GM19452 (cell line): ENCODE measurements at regions not wholly inside any gene's neighbourhood (a gene's known extent, or its start where the extent isn't known, plus 50 kb on each side); places are given as distances from the start of the nearest gene placed in this dataset.
A peak's percentile ranks its signal among the peaks of the same experiment; 100 is the strongest.
"Not testable (repeated sequence)": the region's sequence is repeated elsewhere in the genome, so short reads cannot be mapped to it uniquely, and the experiment has no call there.

Experiments
- ATAC-seq: cut with Tn5 transposase; IDR thresholded peaks from one replicate; pipeline ENCODE4 v1.9.1; 2021; ENCODE audit not compliant: unreplicated experiment

DNA sequence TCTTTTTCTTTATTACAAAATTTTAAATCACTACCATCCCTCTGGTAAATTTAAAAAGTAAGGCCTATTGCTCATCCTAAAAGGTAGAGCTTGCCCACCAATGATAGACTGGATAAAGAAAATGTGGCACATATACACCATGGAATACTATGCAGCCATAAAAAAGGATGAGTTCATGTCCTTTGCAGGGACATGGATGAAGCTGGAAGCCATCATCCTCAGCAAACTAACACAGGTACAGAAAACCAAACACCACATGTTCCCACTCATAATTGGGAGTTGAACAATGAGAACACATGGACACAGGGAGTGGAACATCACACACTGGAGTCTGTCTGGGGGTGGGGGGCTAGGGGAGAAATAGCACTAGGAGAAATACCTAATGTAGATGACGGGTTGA lies 155.2 kb upstream of the NOCT start:
- ATAC-seq, result not testable (repeated sequence)

DNA sequence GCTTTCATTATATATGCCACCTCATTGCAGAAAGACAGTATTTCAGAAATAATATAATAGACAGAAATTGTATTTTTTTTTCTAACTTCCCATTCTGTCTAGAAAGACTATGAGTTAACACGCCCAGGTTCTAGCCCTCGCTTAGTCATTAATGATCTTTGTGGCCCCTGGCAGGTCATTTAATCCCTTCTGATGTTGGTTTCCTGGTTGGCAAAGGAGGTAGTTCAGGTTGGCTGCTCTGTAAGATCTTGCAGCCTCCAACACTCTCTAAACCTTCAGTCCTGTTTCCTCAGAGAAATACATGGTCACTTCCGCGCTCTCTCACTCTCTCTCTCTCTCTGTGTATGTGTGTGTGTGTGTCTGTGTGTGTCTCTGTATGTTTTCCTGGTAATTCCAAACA lies 156.3 kb upstream of the NOCT start:
- no peak for ATAC-seq

DNA sequence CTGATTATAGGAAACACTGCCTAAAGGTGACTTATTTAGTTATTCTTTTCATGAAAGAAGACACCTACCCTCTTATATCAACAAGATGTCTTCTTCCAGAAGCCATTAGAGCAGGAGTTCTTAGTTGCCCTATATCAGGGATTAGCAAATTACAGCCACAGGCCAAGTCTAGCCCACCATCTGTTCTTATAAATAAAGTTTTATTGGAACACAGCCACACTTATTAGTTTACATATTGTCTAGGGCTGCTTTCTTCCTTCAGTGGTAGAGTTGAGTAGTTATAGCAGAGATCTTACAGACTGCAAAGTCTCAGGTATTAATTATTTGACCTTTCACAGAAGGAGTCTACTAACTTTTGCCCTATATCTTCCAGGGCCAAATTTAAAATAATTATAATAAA lies 157.2 kb upstream of the NOCT start:
- ATAC-seq, result no peak

GRCh38 chr4:138857416-138857815 lies 158.2 kb upstream of the NOCT start:
- ATAC-seq, result no peak

GRCh38 chr4:138852681-138853080 lies 162.9 kb upstream of the NOCT start:
- no peak for ATAC-seq

DNA sequence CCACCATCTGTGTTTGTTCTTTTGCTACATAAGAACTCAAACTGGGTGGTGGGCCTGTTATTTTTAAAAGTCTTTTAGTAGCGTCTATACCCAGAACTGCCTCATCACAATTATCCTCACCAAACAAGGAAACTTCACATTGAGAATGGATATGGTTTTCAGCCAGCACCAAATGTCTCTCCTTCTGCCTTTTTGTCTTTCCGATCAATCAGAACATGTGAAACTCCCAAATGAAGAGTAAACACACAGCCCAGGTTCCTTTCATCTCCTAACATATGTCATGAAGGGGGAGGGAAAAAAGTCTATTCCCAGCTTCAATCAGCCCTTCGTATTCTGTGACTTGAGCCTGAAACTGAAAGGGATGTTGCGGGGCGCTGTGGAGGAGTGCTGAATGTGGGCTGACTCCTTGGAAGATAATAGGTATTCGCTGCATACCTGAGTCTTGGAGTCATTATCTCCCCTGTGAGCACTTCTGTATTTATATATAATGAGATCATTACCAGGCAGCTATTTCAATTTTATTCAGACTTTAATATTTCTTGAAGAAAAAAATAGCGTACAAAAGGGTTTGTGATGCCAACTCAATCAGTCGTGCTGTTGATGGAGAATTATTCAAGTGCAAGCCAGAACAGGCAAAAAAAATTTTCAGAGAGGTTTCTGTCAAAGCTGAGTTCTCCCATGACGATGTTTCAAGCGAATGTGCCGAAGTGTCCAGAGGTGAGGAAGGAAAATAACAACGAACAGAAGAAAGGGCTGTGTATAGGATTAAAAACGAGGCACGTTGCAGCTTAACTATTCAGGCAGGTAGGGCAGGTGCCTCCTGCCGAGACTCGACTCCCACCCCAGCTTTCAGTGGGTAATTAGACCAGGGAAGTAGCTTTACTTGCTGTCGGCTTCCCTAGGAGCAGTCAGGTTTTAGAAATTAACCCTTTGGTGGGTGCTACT lies 163.9 kb upstream of the NOCT start:
- ATAC-seq, result no peak

DNA sequence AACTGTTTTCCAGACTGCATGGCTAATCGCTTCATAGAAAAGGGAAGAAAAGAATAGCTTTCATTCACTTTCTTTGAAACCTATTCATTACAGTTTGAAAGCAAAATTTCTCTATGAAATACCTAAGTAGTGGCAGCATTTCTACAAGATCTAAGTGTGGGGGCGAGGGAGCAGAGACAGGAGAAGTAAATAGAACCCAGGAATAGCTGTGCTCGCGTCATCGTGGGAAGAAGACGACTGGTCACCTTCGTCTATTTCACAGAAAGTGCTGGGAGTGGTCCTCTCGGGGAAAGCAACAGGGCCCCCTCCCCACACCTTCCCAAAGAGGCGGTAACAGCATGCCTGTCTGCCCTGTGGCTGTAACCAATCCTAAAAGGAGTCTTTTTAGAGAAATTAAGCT lies 169.9 kb upstream of the NOCT start:
- no peak for ATAC-seq

GRCh38 chr4:138845054-138845453 lies 170.5 kb upstream of the NOCT start:
- ATAC-seq, result no peak

- ATAC-seq, result no peak
Measured at GRCh38 chr4:138843616-138844015, 172.0 kb upstream of the NOCT start.

GRCh38 chr4:138841343-138841742 lies 174.2 kb upstream of the NOCT start:
- no peak for ATAC-seq

DNA sequence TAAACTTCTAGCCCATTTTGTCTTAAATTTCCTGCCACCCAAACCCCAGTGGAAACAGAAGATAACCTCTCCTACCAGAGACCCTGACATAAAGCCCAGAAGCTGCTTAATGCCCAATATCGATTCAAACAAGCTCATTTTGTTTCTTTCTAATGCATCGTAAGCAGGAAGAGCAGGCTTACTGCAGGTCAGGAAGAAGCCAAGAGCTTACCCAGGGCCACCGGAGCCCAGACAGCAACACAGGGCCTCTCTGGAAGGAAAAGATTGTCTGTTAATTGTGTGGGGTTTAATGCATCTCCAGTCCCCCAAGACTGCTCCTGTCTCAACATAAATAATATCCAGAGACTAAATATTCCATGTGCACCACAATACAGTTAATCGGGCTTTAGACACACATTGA lies 177.3 kb upstream of the NOCT start:
- ATAC-seq, result no peak

- no peak for ATAC-seq
Measured at GRCh38 chr4:138835832-138836533, 179.6 kb upstream of the NOCT start.

DNA sequence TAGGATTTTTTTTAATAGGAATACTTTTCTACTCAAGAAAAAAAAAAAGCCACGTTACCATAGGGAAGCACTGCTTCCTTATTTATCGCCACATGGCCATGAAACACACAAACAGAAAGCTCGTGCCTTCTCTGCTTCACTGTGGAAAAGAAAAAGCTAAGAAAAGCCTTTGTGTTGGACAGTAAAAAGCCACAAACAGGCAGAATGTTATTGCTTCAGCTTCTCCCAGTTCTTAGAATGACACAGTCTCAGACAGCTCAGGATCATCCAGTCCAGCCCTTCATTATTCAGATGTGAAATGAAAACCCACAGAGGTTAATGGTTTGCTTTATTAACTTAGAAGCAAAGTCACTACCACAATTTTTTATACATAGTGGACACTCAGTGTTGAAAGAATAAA lies 181.6 kb upstream of the NOCT start:
- peak; percentile 74 for ATAC-seq

DNA sequence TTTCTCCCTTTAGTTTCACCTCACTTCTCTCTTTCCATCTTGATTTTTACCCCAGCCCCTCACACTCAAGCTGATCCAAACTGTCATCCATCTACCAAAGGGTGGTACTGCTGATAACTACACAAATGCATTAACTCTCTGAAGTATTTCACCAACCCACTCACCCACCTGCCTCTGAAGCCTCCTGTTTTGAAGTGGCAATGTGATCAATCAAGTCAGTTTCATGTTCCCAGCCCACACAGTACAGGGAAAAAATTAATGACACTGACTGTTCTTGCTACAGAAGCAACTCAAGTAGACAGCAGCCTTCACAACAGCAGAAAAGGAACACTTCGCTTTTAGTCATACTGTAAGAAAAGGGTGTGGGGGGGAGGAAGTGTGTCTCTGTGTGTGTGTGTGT lies 183.0 kb upstream of the NOCT start:
- no peak for ATAC-seq

DNA sequence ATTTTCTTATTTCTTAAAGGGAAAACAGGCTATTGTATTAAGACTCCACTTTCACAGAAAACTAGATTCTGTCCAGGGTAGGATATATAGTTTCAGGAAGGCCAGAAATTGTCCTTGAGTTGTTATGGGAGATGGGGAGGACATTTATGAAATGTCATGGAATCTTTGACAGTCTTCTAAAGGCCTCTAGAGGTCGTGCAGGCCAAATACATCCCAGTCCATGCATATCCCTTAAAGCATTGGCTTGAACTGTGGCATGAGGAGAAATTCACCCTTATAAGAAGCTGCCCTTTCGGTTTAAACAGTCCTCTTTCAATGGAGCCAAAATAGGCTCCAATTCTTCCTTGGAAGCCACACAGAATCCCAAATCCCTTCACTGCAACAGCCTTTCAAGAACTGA lies 183.6 kb upstream of the NOCT start:
- no peak for ATAC-seq

DNA sequence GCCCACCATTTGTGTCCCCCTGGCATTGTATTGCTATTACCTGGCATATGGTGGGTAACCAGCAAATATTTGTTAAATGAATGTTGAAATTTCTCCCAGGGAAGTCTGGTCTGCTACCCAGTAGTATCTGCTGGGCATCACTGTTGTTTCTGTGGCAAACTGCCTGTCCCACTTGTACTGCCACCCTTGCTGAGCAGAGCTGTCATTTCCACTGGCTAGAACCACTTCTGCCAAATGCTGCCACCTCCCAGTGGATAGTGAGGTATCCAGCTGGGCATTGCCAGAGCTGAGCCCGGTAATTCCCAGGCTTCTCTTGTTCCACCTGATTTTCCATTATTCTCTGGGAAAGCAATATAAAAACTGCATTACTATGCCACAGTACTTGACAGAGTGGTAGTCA lies 186.7 kb upstream of the NOCT start:
- ATAC-seq, result no peak

DNA sequence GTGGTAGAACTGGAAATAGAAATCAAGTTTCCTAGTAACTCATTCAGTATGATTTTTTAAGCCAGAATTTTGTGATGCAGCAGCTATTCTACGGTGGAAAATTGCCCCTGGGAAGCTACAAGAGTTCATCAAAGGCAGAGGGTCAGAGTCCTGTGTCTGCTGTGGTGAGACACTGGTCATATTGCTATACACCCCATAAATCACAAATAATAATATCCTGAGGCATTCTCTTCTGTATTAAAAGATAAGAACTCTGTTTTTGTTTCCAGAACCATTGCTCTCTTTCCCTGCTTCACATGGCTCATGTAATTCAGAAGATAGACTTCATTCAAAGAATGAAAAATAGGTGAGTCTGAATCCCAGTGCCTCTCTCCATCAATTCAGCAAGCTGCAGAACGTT lies 188.8 kb upstream of the NOCT start:
- no peak for ATAC-seq

DNA sequence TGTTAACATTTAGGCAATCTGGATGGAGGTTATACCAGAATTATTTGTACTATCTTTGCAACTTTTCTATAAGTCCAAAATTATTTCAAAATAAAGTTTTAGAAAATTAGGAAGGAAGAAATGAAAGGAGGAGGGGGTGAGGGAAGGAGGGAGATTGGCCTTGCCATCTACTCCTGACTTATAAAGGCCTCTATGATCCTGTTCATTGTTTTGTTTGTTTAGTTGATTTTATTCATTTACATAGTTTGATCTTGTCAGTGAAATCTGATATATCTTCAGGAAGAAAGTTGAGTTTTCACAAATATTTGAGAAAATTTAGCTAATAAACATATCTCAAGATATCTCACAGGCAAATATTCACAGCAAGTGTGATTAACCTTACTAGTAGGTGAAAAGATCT lies 189.3 kb upstream of the NOCT start:
- no peak for ATAC-seq

- no peak for ATAC-seq
Measured at GRCh38 chr4:138821331-138821730, 194.2 kb upstream of the NOCT start.

DNA sequence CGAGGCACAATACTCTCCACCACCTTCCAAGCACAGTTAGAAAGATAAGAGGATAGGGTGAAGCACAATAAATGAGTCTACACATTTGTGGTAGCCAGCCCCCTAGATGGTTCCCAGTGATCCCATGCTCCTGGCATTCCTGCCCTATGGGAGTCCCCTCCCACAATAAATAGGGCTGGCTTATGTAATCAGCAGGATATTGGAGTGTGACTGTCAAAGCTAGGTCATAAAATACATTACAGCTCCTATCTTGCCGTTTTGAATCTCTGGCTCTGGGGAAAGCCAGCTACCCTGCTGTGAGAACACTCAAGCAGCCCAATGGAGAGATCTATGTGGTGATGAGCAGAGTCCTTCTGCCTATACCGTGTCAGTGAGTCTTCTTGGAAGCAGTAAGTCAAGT lies 198.7 kb upstream of the NOCT start:
- ATAC-seq, result no peak

DNA sequence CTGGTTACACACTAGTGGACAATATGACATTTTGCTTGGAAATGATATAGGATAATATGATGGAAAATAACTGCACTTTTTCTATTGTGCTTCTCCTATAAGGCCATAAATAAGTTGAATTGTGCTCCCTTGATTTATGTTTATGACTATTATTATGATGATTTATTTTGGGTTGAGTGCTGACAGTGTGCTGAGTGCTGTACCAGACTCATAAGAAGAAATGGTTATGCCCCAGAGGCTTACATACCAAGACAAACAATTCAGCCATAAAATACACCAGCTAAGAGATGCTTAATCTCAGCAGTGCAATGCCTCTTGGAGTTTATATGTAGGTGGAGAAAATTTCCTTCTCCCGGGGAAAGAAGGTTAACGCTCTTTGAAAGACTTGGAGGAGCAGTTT lies 199.8 kb upstream of the NOCT start:
- ATAC-seq, result no peak

- ATAC-seq, result no peak
Measured at GRCh38 chr4:138805736-138806135, 209.8 kb upstream of the NOCT start.
